ENCODE measurements at regions not wholly inside any gene's neighbourhood (a gene's known extent, or its start where the extent isn't known, plus 50 kb on each side); places are given as distances from the start of the nearest gene placed in this dataset.

DNA sequence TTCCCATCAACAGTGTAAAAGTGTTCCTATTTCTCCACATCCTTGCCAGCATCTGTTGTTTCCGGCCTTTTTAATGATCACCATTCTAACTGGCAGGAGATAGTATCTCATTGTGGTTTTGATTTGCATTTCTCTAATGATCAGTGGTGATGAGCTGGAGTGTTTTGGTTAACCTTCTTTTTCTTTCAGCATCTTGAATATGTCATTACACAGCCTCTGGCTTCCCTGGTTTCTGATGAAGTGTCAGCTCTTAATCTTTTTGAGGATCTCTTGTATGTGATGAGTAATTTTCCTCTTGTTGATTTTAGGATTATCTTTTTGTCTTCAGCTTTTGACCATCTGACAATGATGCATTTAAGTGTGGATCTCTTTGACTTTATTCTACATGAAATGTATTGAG, 133.2 kb upstream of the GRIK3 start:
- Histone ChIP-seq H3K4me2 (ENCODE audit: low read depth, low read length) (no peak overlapping the region), H2AFZ (ENCODE audit: low read length) (no peak overlapping the region), H3K36me3 (replicated peaks; ENCODE audit: insufficient read depth, low read length) (no peaks in the 10 kb centered on the region), H4K20me1 (ENCODE audit: insufficient read depth, low read length) (no peaks in the 10 kb centered on the region), H3K9me2 (replicated peaks; ENCODE audit: insufficient read depth, low read length) (no peaks in the 10 kb centered on the region), H3K27me3 (replicated peaks; ENCODE audit: insufficient read depth, low read length) (peaks cover 62% of the 10 kb centered on the region), H3K27ac (ENCODE audit: low read length) (no peak overlapping the region), H3K79me2 (ENCODE audit: low read length) (no peaks in the 10 kb centered on the region), H3K4me1 (ENCODE audit: low read length) (no peaks in the 10 kb centered on the region), H3F3A (ENCODE audit: insufficient read depth, low read length) (no peaks in the 10 kb centered on the region), H3K4me3 (ENCODE audit: low read length) (no peak overlapping the region), H3K9me3 (replicated peaks; ENCODE audit: insufficient read depth, low read length) (no peaks in the 10 kb centered on the region), H3K9ac (ENCODE audit: low read length) (no peak overlapping the region)
- no peak for DNase-seq
- TF ChIP-seq CTCF (IDR thresholded peaks at IDR 0.05; ENCODE audit: low read length) (no peak), EZH2phosphoT487 (IDR thresholded peaks at IDR 0.05; ENCODE audit: low read length) (no peak), EZH2 (optimal IDR thresholded peaks at IDR 0.05; ENCODE audit: low read depth, low read length) (no peak)

DNA sequence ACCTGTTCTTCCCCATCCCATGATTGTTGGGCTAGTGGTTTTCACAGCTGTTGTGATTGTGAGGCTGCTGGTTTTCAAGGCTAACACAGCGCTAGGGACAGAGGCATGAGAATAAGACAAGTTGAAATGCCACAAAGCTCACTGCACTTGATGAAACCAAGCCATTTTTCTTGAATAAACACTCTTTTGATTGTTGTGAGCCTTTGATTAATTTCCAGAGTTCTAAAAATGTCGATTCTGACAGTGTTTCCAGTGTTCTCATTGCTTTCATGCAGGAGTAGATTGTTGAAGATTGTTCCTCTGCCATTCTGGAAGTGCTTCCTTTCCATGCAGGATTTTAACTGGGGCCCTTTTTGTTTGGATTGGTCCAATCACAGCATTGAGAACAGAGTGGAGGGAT, 134.9 kb upstream of the GRIK3 start:
- Histone ChIP-seq H3K9ac (ENCODE audit: low read length) (no peak overlapping the region), H3K9me2 (replicated peaks; ENCODE audit: insufficient read depth, low read length) (no peaks in the 10 kb centered on the region), H3K4me2 (ENCODE audit: low read depth, low read length) (no peak overlapping the region), H3K4me1 (ENCODE audit: low read length) (no peaks in the 10 kb centered on the region), H4K20me1 (ENCODE audit: insufficient read depth, low read length) (no peaks in the 10 kb centered on the region), H3K79me2 (ENCODE audit: low read length) (no peaks in the 10 kb centered on the region), H3K36me3 (replicated peaks; ENCODE audit: insufficient read depth, low read length) (no peaks in the 10 kb centered on the region), H2AFZ (ENCODE audit: low read length) (no peak overlapping the region), H3K27ac (ENCODE audit: low read length) (no peak overlapping the region), H3K4me3 (ENCODE audit: low read length) (no peak overlapping the region), H3K9me3 (replicated peaks; ENCODE audit: insufficient read depth, low read length) (no peaks in the 10 kb centered on the region), H3K27me3 (replicated peaks; ENCODE audit: insufficient read depth, low read length) (peaks cover 69% of the 10 kb centered on the region), H3F3A (ENCODE audit: insufficient read depth, low read length) (no peaks in the 10 kb centered on the region)
- DNase-seq = no peak
- TF ChIP-seq EZH2phosphoT487 (IDR thresholded peaks at IDR 0.05; ENCODE audit: low read length) = no peak

DNA sequence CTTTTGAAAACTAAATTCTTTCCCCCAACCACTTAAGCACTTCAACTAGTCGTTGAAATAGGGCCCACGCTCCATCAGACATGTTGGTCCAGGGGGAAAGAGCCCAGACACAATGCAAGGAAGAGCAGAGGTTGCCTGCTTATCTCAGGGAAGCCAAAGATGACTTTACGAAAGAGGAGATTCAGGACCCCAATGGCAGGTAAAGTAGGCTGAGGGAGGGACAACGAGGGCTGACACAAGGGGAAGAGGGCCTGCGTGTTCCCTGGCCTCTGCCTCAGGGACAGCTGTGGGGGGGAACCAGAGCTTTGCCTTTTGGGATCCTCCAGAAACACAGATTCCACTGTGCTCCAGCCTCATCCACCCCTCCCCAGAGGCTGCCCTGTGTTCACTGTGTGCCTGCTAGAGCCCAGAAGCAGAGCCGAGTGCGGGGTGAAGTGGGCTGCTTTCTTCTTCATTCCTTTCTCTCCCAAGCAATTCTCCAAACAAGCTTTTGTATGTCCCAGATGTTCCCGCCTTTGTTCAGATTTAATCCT, 135.5 kb upstream of the GRIK3 start:
- no peaks in the 10 kb centered on the region for H3K9me2 ChIP-seq (replicated peaks; ENCODE audit: insufficient read depth, low read length)
- no peaks in the 10 kb centered on the region for H3K9me3 ChIP-seq (replicated peaks; ENCODE audit: insufficient read depth, low read length)
- DNase-seq = no peak
- no peak overlapping the region for H3K9ac ChIP-seq (ENCODE audit: low read length)
- H3K4me2 ChIP-seq (ENCODE audit: low read depth, low read length) = no peak overlapping the region
- H3K27ac ChIP-seq (ENCODE audit: low read length) = no peak overlapping the region
- H3K27me3 ChIP-seq (replicated peaks; ENCODE audit: insufficient read depth, low read length) = peaks cover 70% of the 10 kb centered on the region
- H3K4me3 ChIP-seq (ENCODE audit: low read length) = no peak overlapping the region
- no peaks in the 10 kb centered on the region for H3K79me2 ChIP-seq (ENCODE audit: low read length)
- no peaks in the 10 kb centered on the region for H3K4me1 ChIP-seq (ENCODE audit: low read length)
- TF ChIP-seq EZH2phosphoT487 (IDR thresholded peaks at IDR 0.05; ENCODE audit: low read length) = no peak
- TF ChIP-seq CTCF (IDR thresholded peaks at IDR 0.05; ENCODE audit: low read length) = no peak
- TF ChIP-seq EZH2 (optimal IDR thresholded peaks at IDR 0.05; ENCODE audit: low read depth, low read length) = no peak
- H3K36me3 ChIP-seq (replicated peaks; ENCODE audit: insufficient read depth, low read length) = no peaks in the 10 kb centered on the region
- H4K20me1 ChIP-seq (ENCODE audit: insufficient read depth, low read length) = no peaks in the 10 kb centered on the region
- H2AFZ ChIP-seq (ENCODE audit: low read length) = no peak overlapping the region
- no peaks in the 10 kb centered on the region for H3F3A ChIP-seq (ENCODE audit: insufficient read depth, low read length)

GRCh38 chr1:37171691-37172090, 137.4 kb upstream of the GRIK3 start:
- TF ChIP-seq EZH2 (optimal IDR thresholded peaks at IDR 0.05; ENCODE audit: low read depth, low read length) (no peak), EZH2phosphoT487 (IDR thresholded peaks at IDR 0.05; ENCODE audit: low read length) (no peak), CTCF (IDR thresholded peaks at IDR 0.05; ENCODE audit: low read length) (no peak)
- DNase-seq = no peak

More at GRCh38 chr1:37171691-37172090, 137.4 kb upstream of the GRIK3 start:
- Histone ChIP-seq H3K9ac (ENCODE audit: low read length) (no peak overlapping the region), H3K36me3 (replicated peaks; ENCODE audit: insufficient read depth, low read length) (no peaks in the 10 kb centered on the region), H3K4me1 (ENCODE audit: low read length) (no peaks in the 10 kb centered on the region), H3K9me3 (replicated peaks; ENCODE audit: insufficient read depth, low read length) (no peaks in the 10 kb centered on the region), H3K27ac (ENCODE audit: low read length) (no peak overlapping the region), H3K79me2 (ENCODE audit: low read length) (no peaks in the 10 kb centered on the region), H3K27me3 (replicated peaks; ENCODE audit: insufficient read depth, low read length) (peaks cover 55% of the 10 kb centered on the region), H3K4me2 (ENCODE audit: low read depth, low read length) (no peak overlapping the region), H3K9me2 (replicated peaks; ENCODE audit: insufficient read depth, low read length) (no peaks in the 10 kb centered on the region), H3F3A (ENCODE audit: insufficient read depth, low read length) (no peaks in the 10 kb centered on the region), H3K4me3 (ENCODE audit: low read length) (no peak overlapping the region), H4K20me1 (ENCODE audit: insufficient read depth, low read length) (no peaks in the 10 kb centered on the region), H2AFZ (ENCODE audit: low read length) (no peak overlapping the region)

Measured in MM.1S (cell line).